ENCODE measurements at regions not wholly inside any gene's neighbourhood (a gene's known extent, or its start where the extent isn't known, plus 50 kb on each side); places are given as distances from the start of the nearest gene placed in this dataset.

DNA sequence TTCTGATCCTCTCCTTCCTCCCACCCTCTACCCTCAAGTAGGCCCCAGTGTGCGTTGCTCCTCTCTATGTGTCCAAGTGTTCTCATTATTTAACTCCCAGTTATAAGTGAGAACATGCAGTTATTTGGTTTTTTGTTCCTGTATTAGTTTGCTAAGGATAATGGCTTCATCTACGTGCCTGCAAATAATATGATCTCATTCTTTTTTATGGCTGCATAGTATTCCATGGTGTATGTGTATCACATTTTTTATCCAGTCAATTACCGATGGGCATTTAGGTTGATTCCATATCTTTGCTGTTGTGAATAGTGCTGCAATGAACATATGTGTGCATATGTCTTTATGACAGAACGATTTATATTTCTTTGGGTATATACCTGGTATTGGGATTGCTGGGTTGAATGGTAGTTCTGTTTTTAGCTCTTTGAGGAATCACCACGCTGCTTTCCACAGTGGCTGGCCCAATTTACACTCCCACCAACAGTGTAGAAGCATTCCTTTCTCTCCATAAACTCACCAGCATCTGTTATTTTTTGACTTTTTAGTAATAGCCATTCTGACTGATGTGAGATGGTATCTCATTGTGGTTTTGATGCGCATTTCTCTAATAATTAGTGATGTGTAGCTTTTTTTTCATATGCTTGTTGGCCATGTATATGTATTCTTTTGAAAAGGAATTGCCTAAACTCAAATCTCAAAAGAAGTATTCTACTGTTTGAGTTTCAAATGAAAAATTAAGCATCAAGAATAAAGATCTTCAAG is 116.9 kb downstream of the ETS2 start:
- TF ChIP-seq, protein P1, sequence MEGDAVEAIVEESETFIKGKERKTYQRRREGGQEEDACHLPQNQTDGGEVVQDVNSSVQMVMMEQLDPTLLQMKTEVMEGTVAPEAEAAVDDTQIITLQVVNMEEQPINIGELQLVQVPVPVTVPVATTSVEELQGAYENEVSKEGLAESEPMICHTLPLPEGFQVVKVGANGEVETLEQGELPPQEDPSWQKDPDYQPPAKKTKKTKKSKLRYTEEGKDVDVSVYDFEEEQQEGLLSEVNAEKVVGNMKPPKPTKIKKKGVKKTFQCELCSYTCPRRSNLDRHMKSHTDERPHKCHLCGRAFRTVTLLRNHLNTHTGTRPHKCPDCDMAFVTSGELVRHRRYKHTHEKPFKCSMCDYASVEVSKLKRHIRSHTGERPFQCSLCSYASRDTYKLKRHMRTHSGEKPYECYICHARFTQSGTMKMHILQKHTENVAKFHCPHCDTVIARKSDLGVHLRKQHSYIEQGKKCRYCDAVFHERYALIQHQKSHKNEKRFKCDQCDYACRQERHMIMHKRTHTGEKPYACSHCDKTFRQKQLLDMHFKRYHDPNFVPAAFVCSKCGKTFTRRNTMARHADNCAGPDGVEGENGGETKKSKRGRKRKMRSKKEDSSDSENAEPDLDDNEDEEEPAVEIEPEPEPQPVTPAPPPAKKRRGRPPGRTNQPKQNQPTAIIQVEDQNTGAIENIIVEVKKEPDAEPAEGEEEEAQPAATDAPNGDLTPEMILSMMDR (IDR thresholded peaks at IDR 0.05; ENCODE audit: poor library complexity), result no peak
- TF ChIP-seq EZH2 (IDR thresholded peaks at IDR 0.05; ENCODE audit: borderline replicate concordance) (no peak), EZH2phosphoT487 (IDR thresholded peaks at IDR 0.05; ENCODE audit: low read depth, severe bottlenecking, unreplicated experiment) (no peak)
